T1000 (cell line): ENCODE measurements at regions not wholly inside any gene's neighbourhood (a gene's known extent, or its start where the extent isn't known, plus 50 kb on each side); places are given as distances from the start of the nearest gene placed in this dataset.

ENCODE experiments used
- DNase-seq: peaks from one replicate; lab custom pipeline; 2025; ENCODE audit warnings: mixed read lengths; lab: John Stamatoyannopoulos, UW

DNA sequence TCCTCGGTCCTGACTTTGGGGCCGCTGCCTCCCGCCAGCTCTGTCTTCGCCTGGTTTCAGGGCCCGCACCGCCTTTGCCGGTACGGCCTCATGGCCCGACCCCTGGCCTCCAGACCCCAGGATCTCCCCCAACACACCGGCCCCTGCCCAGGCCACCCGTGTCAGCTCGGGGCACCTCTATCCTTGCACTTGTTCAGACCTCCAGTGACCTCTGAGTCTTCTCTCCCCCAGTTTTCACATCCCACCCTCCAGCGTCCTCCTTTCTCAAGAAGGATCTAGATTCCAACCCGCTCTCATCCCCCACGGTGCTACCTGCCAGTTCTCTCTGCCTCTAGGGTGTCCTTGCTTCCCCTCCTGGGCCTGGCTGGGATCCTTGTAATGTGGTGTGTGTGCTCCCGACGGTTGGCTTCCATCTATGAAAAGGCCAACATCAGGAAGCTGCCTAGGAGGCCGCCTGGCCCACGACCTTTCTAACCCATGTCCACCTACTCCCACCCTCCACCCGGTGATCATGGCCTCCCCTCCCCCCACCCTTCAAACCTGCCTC is 61.1 kb downstream of the SPATA31C2 start:
- no peak for DNase-seq

DNA sequence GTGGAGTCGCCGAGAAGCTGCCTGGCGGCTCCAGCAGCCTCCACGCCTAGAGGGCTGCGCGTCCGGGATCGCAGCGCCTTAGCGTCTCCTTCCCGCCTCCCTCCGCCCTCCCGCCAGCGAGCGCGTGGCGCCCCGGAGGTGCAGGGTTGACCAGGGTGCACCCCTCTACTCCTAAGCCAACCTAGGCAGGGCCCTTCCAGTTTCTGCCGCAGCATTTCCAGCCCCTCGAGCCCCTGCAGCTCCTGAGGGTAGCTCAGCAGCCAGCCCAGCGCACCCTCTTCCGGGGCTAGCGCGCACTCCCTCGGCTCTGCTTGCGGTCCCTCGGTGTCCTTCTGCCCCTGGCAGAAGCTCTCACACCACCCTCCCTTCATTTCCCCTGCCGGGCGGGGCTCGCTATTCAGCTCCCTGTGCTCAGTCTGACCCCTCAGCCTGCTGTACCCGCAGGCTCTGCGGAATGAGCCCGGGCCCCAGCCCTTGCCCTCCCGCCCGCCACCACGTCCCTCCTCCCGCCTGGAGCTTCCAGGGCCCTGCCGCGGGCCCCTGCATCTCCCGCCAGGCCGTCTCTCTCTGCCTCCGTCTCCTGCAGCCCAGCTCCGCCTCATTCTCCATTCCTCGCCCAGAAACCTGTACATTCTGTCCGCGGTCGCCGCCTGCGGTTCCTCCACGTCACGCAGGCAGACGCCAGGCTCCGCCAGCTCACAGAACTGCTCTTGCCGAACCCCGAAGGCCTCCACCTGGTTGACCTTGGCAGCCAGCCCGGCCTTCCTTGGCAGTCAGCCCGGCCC is 61.8 kb downstream of the SPATA31C2 start:
- peak; percentile 62 for DNase-seq

DNA sequence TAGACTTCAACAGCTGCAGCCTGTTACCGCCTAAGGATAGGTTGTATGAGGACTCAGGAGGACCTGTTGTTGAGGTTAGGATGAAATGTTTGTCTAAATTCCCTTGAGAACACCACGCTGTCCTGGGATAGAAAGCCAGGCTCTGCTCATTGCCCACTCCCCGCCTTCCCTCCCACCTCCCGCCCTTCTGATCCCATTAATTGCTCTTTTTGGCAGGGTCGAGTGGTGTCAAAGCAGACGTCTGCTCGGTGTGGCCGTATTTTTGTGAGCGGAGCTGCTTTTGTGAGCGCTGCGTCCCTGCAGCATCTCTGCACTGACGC is 62.3 kb downstream of the SPATA31C2 start:
- DNase-seq, result no peak

DNA sequence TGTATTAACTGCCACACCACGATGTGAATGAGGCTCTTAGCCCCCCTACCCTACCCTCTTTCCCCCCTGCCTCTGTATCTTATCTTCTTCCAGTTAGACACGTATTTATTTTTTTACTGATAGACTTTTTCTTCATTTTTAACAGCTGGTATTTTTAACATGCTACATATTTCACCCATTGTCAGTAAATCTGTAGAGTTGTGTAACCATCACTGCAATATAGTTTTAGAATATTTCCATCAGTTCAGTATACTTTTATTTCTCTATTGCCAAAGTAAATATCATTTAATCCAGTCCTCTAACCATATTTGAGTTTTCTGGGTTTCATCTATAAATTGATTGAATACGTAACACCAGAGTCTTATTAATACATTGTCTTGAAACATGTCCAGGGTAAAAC is 62.8 kb downstream of the SPATA31C2 start:
- DNase-seq, result no peak

DNA sequence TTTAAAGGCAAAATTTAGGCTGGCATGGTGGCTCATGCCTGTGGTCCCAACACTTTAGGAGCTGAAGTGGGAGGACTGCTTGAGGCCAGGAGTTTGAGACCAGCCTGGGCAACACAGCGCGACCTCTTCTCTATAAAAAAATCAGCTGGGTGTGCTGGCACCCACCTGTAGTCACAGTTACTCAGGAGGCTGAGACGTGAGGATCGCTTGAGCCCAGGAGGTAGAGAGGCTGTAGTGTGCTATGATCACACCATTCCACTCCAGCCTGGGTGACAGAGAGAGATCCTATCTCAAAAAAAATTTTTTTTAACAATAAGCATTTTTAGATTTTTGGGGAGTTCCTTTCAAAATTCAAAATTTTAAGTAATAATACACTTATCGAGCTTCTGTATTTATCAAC is 63.3 kb downstream of the SPATA31C2 start:
- no peak for DNase-seq

DNA sequence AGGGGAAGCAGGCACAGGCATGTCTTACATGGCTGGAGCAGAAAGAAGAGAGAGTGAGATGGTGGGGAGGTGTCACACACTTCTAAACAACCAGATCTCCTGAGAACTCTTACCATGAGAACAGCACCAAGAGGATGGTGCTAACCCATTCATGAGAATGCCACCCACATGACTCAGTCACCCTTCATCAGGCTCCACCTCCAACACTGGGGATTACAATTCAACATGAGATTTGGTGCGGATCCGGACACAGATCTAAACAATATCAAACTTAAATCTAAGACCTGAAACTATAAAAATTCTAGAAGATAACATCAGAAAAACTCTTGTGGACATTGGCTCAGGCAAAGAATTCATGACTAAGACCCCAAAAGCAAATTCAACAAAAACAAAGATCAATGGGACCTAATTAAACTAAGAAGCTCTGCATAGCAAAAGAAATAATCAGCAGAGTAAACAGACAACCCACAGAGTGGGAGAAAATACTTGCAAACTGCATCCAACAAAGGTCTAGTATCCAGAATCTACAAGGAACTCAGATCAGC is 65.4 kb downstream of the SPATA31C2 start:
- DNase-seq, result peak; percentile 41

DNA sequence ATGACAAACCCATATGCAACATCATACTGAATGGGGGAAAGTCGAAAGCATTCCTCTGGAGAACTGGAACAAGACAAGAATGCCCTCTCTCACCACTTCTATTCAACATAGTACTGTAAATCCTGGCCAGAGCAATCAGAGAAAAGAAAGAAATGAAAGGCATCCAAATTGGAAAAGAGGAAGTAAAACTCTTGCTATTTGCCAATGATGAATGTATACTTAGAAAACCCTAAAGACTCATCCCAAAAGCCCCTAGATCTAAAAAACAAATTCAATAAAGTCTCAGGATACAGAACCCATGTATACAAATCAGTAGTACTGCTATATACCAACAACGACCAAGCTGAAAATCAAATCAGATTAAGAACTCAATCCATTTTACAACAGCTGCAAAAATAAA is 66.9 kb downstream of the SPATA31C2 start:
- no peak for DNase-seq

DNA sequence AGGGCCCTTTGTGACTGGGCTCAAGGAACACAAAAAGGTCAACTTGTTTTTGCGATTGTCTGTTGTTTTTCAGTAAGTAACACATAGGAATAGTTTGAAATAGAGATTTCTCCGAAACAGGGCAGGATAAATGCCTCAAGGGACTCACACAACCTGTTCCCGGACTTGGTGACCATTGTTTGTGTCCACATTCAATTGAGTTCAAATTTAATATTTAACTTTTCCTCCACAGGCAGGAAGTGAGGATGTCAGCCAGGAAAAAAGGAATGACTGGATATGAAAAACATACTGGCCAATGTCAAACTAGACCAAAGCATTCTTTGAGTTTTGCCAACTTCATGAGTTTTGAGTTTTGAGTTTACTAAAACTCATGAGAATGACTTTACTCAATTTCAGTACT is 72.7 kb downstream of the SPATA31C2 start:
- no peak for DNase-seq

DNA sequence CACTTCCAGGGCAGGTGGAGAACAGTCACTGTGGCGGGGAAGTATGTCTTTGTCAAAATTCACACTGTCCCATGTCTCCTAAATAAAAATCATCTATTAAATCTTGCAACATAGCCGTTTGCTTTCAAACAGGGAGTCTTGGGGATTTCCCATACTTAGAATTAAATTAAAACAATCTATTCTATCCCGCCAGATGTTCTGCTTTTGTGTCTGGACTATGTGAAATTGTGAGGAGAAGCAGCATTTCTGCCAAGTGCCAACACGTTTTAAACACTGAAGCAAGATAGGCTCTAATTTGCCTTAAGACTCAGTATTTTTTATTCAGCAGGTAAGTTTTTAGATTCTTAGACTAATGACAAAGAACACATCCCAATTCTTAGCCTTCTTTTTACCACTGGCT is 73.7 kb downstream of the SPATA31C2 start:
- no peak for DNase-seq

DNA sequence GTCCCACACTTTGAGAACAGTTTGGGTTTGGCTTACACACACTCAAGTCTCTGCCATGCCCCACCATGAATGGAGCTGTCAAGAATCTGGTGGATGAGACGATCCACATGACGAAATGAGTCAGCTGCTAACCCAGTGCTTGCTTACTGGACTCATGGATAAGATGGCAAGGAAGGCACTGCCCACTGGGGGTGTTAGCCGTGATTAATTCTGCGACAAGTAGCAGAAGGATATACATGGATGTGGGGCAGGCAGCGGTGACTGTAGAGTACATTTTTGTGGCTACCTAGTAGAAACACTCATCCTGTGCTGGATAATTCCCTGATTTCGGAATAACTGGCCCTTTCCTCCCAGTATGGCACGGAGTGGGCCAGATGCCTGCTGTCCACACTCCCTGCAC is 77.5 kb downstream of the SPATA31C2 start:
- DNase-seq, result no peak

DNA sequence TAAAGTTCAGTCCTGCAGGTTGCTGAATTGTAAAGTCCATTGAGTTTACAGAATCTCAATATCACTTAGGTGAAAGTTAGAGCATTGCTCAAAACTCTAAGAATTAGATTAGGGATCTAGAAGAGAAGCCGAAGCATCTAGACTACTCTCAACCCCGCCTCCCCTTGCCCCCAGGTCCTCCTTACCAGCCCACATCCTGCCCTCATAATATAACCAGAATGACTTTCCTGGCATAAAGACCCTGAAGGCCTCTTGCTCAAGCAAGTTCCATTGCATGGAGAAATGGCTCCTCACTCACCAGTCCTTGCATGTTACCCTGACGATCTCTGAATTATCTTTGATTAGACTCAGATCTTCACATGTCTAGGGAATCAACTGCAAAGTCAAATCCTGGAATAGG is 78.8 kb downstream of the SPATA31C2 start:
- DNase-seq, result no peak

DNA sequence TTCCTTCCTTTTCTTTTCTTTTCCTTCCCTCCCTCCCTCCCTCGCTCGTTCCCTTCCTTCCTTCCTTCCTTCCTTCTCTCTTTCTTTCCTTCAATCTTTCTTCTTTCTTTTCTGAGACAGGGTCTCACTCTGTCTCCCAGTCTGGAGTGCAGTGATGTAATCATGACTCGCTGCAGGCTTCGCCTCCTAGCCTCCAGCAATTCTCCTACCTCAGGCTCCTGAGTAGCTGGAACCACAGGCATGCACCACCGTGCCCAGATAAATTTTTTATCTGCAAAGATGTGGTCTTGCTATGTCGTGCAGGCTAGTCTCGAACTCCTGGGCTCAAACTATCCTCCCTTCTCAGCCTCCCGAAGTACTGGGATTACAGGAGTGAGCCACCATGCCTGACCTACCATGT is 81.4 kb downstream of the SPATA31C2 start:
- no peak for DNase-seq

DNA sequence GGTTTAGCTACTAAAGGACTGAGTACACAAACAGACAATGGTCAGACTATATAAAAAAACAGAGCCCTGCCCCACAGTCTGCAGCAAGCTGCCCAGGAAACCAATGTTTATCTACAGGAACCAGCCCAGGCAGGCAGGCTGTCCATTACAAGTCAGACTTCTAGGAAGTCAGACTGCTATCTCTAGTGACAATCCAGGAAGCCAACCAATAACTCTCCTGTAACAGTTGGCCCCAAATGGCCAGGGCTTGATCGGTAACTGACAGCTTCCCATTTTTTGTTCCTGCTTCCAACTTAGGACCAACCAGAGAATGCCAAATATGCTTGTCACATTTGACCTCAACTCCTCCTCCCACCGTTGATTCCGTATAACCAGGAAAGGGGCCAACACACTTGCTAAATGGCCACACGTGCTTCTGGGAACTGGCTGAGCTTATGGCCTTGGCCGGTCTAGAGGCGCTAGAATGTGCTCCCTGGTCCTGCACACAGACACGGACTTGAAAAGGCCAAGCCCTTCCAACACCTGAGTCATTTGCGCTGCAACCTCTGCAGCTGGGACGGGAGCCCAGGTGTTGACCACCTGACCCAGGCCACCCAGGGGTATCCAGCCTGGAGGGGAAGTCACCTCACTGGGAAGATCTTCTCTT is 79.6 kb upstream of the CDK20 start:
- no peak for DNase-seq

DNA sequence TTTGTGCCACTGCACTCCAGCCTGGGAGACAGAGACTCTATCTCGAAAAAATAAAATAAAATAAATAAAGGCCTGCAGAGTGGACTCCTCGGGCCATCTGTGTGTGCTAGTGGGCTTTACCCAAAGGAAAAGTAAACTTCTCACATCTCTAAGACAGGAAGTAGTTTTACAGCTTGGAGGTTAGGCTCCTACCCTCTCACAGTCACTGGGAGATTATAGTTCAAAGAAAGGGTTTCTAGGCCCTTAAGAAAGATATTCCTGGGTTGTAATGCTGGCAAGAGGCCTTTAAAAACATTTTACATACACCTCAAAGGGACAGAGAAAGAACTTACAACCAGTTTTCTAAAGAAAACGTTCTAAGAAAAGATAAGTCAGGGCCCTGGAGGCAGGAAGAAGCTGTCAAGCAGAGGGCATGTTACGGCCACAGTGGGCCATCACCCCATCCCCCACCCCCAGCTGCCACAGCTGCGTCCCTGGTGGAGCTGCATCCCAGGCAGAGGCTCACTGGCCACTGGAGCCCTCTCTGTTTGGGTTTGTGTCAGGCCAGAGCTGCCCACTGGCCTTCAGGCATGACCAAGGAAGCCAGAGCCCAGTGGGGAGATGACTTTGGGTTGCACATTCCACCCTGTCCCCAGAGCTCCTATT is 78.1 kb upstream of the CDK20 start:
- DNase-seq, result no peak

DNA sequence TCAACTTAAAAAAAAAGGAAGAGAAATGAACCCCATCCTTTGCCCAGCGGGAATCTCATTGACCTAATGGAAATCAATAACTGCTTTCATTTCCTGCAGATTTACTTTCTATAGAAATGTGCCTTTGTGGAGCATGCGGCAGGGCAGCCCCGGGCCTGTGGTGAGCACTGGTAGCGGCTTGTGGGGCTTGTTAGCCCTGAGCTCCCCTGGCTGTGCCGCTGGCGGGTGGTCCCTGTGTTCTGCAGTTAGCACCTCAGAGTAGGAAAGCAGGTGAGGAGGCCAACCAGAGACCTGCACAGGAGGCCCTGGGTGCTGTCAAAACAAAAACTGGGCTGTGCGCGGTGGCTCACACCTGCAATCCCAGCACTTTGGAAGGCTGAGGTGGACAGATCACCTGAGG is 76.8 kb upstream of the CDK20 start:
- DNase-seq, result no peak

DNA sequence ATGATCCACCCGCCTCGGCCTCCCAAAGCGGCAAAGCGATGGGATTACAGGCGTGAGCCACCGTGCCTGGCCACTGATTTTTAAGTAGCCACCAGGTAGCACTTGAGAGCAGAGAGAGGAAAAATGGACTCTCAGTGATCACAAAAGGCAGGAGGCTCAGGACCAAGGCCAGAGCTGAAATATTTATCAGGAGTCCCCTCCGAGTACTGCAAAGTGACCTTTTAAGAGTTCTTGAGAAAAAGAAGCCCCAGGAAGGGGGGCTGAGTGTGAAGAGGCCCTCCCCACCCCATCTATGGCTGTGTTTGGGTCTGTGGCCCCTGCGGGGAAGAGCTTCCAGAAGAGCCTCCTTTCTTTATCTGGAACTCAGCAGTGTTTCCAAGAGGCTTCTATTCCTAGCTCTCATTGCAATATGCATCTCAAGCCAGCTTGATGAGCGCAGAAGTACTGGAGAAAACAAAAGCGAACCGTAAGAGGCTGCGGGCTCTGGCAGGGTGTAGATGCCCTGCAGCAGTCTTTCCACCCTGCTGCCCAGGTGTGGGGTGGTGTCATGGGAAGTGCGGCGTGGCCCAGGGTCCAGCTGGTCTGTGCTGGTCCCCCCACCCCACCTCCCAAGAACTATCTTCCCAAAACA is 75.5 kb upstream of the CDK20 start:
- DNase-seq, result no peak

DNA sequence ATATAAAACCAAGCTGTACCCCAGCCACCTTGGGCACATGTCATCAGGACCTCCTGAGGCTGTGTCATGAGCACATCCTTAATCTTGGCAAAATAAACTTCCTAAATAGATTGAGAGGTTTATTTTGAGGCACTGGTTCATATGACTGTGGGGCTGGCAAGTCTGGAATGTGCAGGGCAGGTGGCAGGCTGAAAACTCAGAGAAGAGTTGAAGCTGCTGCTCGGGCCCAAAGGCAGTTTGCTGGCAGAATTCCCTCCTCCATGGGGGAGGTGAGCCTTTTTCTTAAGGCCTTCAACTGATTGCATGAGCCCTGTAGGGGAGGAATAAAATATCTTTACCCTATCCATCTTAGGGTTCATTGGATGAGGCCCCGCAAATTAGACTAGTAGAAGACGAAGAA is 72.2 kb upstream of the CDK20 start:
- DNase-seq, result no peak

DNA sequence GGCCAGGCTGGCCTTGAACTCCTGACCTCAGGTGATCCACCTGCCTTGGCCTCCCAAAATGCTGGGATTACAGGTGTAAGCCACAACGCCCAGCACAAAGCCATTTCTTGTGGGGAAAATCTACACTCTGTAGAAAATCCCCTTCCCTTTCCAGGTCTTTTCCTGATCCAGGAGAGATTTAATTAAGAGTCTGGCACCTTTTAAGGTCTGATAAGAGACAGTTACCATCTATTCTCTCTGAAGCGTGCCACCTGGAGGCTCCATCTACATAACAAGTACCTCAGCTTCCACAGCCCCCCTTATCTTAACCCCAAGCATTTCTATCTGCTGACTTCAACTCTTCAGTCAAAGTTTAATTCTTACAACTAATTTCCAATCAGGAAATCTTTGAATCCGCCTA is 71.4 kb upstream of the CDK20 start:
- DNase-seq, result no peak

DNA sequence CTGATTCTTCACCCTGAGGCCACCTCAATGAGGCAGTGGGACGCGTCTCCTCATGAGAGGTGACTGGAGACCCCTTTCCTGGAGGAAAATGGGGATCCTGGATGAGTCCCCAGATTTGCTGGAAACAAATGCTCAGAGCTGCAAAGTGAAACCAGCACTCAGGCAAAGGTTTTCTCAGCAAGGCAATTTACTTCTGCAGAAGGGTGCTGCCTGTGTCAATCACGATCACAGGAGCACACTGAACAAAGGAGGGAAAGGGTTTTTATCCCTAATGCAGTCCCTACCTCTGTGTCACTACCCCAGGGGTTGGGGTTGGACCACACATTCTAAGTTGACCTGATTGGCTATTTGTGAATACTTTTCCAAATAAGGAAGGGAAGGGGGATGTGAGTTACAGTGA is 69.9 kb upstream of the CDK20 start:
- DNase-seq, result no peak

DNA sequence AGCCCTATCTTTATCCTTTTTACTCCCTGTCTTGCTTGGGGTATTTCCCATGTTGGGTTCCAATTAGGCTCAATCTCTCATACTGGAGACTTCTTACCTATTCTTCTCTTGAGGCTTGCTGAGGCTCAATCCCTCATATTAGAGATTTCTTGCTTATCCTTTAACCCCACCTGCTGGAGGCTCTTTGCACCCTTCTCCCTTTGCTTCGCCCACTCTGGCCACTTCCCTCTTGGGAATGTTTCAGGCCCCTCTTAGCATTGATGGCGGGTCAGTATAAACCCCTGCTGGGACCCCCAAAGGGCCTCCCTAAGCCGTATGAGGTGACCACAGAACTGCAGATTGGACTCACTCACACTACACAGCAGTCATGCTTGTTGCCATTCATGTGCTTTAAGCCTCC is 69.3 kb upstream of the CDK20 start:
- no peak for DNase-seq

DNA sequence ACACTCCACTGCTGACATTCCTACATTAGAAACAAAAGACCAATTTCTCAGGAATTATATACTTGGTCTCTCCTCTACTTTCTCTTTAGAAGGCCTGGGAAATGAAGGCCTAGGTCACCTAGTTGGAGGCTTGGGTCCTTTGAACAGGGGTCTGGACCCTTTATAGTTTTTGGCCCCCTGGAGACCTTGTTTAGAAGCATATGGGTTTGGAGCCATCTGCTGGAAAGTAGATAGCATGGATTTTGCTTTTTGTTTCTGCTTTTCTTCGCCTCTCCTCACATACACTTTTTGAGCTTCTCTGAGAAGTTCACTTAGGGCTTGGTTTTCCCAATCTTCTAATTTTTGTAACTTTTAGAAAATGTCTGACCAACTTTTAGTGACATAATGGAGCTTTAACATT is 67.1 kb upstream of the CDK20 start:
- DNase-seq, result no peak

DNA sequence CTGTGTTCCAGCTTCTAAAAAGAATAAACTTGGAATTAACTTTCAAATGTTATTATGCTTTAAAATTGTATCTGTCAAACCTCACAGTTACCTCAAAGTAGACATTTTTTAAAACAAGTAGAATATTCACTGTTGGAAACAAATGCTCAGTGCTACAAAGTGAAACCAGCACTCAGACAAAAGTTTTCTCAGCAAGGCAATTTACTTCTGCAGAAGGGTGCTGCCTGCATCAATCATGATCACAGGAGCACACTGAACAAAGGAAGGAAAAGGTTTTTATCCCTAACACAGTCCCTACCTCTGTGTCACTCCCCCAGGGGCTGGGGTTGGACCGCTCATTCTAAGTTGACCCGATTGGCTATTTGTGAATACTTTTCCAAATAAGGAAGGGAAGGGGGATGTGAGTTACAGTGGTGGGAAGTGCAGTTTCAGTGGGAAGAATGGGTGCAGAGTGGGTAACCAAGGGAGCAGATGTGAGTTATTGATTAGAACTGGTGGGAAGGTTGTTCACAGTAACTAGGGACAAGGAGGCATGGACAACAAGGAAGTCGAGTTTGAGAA is 63.0 kb upstream of the CDK20 start:
- DNase-seq, result no peak
